ENCODE measurements at regions not wholly inside any gene's neighbourhood (a gene's known extent, or its start where the extent isn't known, plus 50 kb on each side); places are given as distances from the start of the nearest gene placed in this dataset.

DNA sequence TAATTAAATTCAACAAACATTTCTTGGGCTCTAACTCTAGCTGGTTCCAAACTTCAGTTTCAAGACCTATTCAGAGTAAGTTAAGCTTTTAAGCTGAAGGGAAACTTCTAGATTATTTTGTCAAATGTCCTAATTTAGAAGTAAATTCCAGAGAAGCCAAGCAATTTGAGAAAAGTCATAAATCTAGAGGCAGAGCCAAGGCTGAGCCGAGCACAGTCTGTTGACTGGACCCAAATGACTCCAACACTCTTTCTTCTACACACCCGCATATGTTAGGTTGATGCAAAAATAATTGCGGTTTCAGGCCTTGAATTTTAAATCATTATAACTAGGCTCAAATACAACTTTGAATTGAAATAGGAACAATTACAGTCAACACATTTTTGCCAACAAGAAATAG, 319.7 kb downstream of the NFIB start (continued):
- TF ChIP-seq, protein P1, sequence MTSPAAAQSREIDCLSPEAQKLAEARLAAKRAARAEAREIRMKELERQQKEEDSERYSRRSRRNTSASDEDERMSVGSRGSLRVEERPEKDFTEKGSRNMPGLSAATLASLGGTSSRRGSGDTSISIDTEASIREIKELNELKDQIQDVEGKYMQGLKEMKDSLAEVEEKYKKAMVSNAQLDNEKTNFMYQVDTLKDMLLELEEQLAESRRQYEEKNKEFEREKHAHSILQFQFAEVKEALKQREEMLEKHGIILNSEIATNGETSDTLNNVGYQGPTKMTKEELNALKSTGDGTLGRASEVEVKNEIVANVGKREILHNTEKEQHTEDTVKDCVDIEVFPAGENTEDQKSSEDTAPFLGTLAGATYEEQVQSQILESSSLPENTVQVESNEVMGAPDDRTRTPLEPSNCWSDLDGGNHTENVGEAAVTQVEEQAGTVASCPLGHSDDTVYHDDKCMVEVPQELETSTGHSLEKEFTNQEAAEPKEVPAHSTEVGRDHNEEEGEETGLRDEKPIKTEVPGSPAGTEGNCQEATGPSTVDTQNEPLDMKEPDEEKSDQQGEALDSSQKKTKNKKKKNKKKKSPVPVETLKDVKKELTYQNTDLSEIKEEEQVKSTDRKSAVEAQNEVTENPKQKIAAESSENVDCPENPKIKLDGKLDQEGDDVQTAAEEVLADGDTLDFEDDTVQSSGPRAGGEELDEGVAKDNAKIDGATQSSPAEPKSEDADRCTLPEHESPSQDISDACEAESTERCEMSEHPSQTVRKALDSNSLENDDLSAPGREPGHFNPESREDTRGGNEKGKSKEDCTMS (CRISPR knock-in tag; conservative IDR thresholded peaks at IDR 0.05) = no peak
- TF ChIP-seq, protein P2, sequence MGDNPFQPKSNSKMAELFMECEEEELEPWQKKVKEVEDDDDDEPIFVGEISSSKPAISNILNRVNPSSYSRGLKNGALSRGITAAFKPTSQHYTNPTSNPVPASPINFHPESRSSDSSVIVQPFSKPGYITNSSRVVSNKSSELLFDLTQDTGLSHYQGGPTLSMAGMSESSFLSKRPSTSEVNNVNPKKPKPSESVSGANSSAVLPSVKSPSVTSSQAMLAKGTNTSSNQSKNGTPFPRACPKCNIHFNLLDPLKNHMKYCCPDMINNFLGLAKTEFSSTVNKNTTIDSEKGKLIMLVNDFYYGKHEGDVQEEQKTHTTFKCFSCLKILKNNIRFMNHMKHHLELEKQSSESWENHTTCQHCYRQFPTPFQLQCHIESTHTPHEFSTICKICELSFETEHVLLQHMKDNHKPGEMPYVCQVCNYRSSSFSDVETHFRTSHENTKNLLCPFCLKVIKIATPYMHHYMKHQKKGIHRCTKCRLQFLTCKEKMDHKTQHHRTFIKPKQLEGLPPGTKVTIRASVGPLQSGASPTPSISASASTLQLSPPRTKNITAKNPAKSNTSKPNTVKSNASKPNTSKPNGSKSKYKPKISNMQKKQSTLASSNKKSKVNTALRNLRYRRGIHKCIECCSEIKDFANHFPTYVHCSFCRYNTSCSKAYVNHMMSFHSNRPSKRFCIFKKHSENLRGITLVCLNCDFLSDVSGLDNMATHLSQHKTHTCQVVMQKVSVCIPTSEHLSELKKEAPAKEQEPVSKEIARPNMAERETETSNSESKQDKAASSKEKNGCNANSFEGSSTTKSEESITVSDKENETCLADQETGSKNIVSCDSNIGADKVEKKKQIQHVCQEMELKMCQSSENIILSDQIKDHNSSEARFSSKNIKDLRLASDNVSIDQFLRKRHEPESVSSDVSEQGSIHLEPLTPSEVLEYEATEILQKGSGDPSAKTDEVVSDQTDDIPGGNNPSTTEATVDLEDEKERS (CRISPR knock-in tag; IDR thresholded peaks at IDR 0.05) = no peak
- TF ChIP-seq GABPB1 (CRISPR knock-in tag; IDR thresholded peaks at IDR 0.05) (no peak), NFRKB (IDR thresholded peaks at IDR 0.05) (no peak), KAT2B (IDR thresholded peaks at IDR 0.05; ENCODE audit: borderline replicate concordance, low read depth, low read length) (no peak), ESRRA (CRISPR knock-in tag; IDR thresholded peaks at IDR 0.05; ENCODE audit: low read depth) (no peak)

DNA sequence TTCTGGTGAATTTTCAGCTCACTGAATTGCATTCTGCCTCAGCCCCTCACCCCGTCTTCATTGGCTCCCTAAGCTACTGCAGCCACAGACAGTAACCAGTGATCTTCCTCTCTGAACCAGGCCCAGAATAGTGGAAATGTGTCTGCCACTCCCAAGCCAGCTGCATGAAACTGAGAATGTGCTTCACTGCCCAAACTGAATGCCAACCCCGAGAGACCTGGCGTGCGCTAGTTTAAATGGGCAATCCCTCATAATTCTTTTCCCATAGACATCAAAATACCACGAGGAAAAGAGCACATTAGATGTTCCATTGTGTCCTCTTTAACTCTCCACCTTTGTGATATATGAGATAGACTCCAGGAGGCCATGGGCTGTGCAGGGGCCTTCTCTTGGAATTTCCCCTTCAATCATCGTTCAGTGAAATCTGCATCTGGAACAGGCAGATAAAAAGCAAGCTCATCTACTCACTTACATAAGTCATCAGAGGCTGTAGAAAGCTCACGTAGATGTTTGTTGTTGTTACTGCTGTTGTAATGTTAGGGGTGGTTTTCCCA, 320.2 kb downstream of the NFIB start:
- POLR2A ChIA-PET = no interaction called here
- Histone ChIP-seq H4K20me1 (ENCODE audit: insufficient read depth, low read length) (no peaks in the 10 kb centered on the region), H3K27me3 (ENCODE audit: control insufficient read depth in 1 of 2, insufficient read depth in 2 of 2, low read length in 2 of 2) (no peaks in the 10 kb centered on the region), H3K36me3 (replicated peaks in 1 of 2; ENCODE audit: control insufficient read depth in 1 of 2, insufficient read depth in 2 of 2, low read length in 2 of 2) (no peaks in the 10 kb centered on the region), H3K9me3 (ENCODE audit: low read length) (no peaks in the 10 kb centered on the region), H2AFZ (ENCODE audit: low read length) (no peak overlapping the region), H3K79me2 (ENCODE audit: insufficient read depth, low read length) (no peaks in the 10 kb centered on the region), H3K4me3 (replicated peaks in 1 of 3; ENCODE audit: insufficient read depth in 1 of 3, low read depth in 2 of 3, low read length in 3 of 3) (no peak overlapping the region), H3K27ac (ENCODE audit: extremely low read length, insufficient read depth, low read length) (no peak overlapping the region), H3K4me2 (ENCODE audit: low read depth, low read length) (no peak overlapping the region), H3K4me1 (ENCODE audit: insufficient read depth, low read length) (no peaks in the 10 kb centered on the region), H3K9ac (ENCODE audit: insufficient read depth, low read depth, low read length) (no peak overlapping the region)
- FAIRE-seq (no peak), DNase-seq (ENCODE audit: low spot score) (no peak), ATAC-seq (no peak)
- CTCF ChIA-PET (ENCODE audit: low intra/inter-chr PET ratio, low total read pairs) = no interaction called here
- TF ChIP-seq ATF1 (CRISPR knock-in tag; IDR thresholded peaks at IDR 0.05) = no peak
- TF ChIP-seq SRSF9 (IDR thresholded peaks at IDR 0.05; ENCODE audit: borderline replicate concordance, insufficient read depth, low read depth, low read length, poor library complexity, severe bottlenecking) = no peak
- TF ChIP-seq, protein P3, sequence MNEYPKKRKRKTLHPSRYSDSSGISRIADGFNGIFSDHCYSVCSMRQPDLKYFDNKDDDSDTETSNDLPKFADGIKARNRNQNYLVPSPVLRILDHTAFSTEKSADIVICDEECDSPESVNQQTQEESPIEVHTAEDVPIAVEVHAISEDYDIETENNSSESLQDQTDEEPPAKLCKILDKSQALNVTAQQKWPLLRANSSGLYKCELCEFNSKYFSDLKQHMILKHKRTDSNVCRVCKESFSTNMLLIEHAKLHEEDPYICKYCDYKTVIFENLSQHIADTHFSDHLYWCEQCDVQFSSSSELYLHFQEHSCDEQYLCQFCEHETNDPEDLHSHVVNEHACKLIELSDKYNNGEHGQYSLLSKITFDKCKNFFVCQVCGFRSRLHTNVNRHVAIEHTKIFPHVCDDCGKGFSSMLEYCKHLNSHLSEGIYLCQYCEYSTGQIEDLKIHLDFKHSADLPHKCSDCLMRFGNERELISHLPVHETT (CRISPR knock-in tag; conservative IDR thresholded peaks at IDR 0.05) = no peak
- no peak for TF ChIP-seq MEIS1 (CRISPR knock-in tag; IDR thresholded peaks at IDR 0.05; ENCODE audit: borderline replicate concordance)
- no peak for TF ChIP-seq NFYC (CRISPR knock-in tag; IDR thresholded peaks at IDR 0.05)
- TF ChIP-seq DNMT3B (CRISPR knock-in tag; conservative IDR thresholded peaks at IDR 0.05) = no peak
- TF ChIP-seq FOXJ3 (CRISPR knock-in tag; IDR thresholded peaks at IDR 0.05; ENCODE audit: borderline replicate concordance) = no peak
- TF ChIP-seq ZMYM4 (CRISPR knock-in tag; IDR thresholded peaks at IDR 0.05) = no peak
- TF ChIP-seq ZNF160 (CRISPR knock-in tag; IDR thresholded peaks at IDR 0.05) = no peak
- TF ChIP-seq LCORL (IDR thresholded peaks at IDR 0.05) = no peak
- no peak for TF ChIP-seq LCORL (CRISPR knock-in tag; IDR thresholded peaks at IDR 0.05)
- in situ Hi-C loops (cut with HindIII; ENCODE audit: extremely low pct_ligation_motif_present, low pct_unique_long_range_greater_than_20kb) (no loop called here), intact Hi-C loops (cut with micrococcal nuclease; ENCODE audit: unreplicated experiment) (no loop called here)
- WGBS (ENCODE audit: low lambda C conversion rate) = 20% methylated on average over 7 of the region's 7 CpGs
- BruUV-seq (replicated peaks) = no TSS peak
